Ammon's horn (tissue), 1 donor: ENCODE measurements at regions not wholly inside any gene's neighbourhood (a gene's known extent, or its start where the extent isn't known, plus 50 kb on each side); places are given as distances from the start of the nearest gene placed in this dataset.
A peak's percentile ranks its signal among the peaks of the same experiment; 100 is the strongest.
"Not testable (repeated sequence)": the region's sequence is repeated elsewhere in the genome, so short reads cannot be mapped to it uniquely, and the experiment has no call there.

Source experiments
- DNase-seq: peaks from one replicate; pipeline ENCODE4 v3.0.0-alpha.2; 2016; ENCODE audit warnings: low spot score

- DNase-seq, result not testable (repeated sequence)
Observed at GRCh38 chr17:21470422-21470821, 94.3 kb downstream of the KCNJ12 start.

- no peak for DNase-seq
Observed at GRCh38 chr17:21470861-21471260, 94.7 kb downstream of the KCNJ12 start.

- DNase-seq, result no peak
Observed at GRCh38 chr17:21474815-21475214, 98.7 kb downstream of the KCNJ12 start.

DNA sequence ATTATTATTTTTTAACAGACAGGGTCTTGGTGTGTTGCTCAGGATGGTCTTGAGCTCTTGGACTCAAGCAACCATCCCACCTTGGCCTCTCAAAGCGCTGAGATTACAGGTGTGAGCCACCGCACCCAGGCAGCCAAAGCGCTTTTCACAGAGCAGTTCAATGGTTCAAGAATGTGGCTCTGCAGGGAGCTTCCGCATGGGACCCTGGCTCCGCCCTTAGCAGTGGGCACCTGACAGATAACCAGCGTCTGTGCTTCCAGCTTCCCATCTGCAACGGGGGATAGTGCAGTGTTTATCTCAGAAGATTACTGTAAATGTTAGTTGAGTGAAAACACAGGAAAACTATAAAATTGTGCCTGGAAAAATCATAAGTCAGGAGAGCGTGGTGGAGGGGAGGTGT is 99.4 kb downstream of the KCNJ12 start:
- no peak for DNase-seq

- no peak for DNase-seq
Observed at GRCh38 chr17:21476867-21477266, 100.7 kb downstream of the KCNJ12 start.

GRCh38 chr17:21482189-21482865 is 106.2 kb downstream of the KCNJ12 start:
- no peak for DNase-seq

DNA sequence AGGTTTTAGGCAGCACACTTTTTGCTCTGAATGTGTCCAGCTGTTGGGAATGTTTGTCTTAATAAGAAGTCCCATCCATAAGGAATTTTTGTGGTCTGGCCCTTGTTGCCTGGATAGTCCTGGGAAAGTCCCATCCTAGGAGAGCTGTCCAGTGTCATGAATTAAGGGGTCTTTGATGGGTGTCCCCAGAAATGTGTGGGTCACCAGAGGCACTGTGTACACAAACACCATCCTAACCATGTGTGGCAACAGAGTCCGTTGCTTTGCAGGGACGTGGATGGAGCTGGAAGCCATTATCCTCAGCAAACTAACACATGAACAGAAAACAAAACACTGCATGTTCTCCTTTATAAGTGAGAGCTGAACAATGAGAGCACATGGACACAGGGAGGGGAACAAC is 111.9 kb downstream of the KCNJ12 start:
- DNase-seq, result not testable (repeated sequence)

- DNase-seq, result no peak
Observed at GRCh38 chr17:21493993-21494392, 117.8 kb downstream of the KCNJ12 start.

DNA sequence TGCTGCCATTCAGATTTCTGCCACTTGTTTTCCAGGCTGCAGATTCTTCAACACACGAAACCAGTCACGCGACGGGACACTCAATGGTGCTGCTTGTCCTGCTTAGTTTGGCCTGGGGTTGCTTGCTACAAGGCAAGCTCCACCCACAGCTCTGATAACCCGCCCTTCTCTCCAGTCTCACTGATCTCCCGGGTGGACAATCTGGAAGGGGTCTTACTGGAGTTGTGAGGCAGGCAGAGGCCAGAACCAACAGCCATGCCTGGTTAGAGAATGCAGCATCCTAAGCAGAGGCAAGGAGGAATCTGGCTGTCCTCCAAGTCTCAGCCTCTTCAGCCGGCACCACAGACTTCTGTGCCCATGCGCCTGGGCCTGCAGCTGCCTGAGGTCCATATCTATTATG is 119.1 kb downstream of the KCNJ12 start:
- peak; percentile 48 for DNase-seq

GRCh38 chr17:21500064-21500463 is 123.9 kb downstream of the KCNJ12 start:
- no peak for DNase-seq

DNA sequence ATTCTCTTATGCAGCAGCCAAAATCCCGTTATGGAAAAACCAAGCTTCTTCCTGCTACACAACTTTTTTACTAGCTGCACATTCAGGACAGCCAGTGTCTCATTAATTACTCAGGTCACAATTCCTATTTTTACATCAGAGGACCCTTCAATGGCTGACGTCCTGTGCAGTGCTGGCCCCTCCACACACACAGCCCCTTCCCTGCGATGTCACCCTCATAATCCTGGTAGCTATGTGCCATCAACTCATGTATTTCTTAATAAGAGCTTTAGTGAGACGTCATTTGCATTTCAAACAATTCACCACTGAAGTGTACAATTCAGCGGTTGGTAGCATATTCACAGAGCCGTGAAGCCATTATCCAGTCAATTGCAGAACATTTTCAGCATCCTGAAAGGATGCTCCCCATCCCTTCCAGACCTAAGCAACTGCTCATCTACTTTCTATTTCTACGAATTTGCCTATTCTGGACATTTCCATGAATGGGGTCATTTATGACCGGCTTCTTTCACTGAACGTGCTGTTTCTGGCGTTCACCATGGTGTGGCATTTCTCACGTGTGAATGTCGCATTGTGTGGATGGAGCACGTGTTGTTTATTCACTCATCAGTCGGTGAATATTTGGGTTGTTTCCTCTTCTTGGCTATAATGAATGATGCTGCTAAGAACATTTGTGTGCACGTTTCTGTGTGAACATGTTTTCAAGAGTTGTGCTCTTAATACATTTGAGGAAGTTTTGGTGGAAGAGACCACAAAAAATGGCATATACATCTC is 126.0 kb downstream of the KCNJ12 start:
- not testable (repeated sequence) for DNase-seq

DNA sequence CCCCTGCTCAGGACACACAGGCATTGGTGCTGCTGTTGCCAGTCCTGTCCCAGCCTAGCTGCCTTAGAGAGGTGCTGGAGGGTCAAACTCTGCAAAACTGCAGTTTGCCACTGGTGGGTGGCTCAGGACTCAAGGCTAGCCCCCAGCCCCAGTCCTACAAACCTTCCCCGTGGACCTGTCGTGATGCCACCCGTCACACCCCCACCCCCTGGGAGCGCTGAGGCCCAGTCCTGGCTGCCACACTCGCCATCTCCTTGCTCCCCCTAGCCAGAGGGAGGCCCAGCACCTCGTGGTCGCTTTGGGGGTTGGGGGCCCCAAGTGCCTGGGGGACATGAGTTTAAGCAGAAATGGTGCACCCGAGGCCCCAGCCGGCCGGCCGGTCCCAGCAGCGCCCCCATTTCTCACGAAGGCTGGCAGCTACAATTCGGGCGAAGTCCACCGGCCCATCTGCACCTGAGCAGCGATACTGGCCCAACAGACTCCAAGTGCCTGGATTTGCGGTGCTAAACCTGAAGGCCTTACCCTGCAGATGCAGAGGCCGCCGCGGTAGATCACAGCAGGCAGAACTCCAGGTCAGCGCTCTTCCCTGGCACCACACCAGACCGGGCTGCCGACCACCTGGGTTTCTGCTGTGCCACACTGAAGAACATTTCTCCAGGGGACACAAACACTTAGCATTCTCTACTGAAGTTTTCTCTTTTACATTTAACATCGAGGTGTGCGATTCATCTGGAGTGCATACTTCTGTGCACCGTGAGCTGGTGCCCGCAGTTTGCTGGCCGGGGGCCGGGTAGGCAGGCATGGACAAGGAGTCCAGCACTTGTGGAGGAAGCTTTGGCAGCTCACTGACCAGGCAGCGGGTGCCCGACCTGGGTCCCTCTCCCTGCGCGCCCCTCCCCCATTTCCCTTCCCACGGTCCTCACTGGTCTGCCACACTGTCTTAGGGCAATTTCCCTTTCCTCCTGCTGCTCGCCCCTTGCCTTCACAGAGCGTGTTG is 130.0 kb downstream of the KCNJ12 start:
- no peak for DNase-seq

DNA sequence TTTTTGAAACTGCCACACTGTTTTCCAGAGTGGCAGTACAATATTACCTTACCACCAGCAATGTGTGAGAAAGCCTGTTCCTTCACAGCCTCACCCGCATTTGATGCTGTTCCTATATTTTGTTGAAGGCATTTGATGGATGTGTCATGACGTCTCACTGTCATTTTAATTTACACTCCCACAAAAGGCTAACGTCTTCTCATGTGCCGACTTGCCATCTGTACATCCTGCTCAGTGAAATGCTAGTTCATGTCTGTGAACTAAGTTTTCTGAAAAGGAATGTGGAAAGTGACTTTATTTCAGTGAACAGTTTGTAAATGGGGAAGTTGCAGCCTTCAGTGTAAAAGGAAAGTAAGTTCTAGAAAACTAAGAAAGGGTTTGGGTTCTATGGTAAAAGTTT is 131.6 kb downstream of the KCNJ12 start:
- not testable (repeated sequence) for DNase-seq

GRCh38 chr17:21508211-21508610 is 132.1 kb downstream of the KCNJ12 start:
- DNase-seq, result no peak

GRCh38 chr17:21509356-21509755 is 133.2 kb downstream of the KCNJ12 start:
- DNase-seq, result not testable (repeated sequence)

DNA sequence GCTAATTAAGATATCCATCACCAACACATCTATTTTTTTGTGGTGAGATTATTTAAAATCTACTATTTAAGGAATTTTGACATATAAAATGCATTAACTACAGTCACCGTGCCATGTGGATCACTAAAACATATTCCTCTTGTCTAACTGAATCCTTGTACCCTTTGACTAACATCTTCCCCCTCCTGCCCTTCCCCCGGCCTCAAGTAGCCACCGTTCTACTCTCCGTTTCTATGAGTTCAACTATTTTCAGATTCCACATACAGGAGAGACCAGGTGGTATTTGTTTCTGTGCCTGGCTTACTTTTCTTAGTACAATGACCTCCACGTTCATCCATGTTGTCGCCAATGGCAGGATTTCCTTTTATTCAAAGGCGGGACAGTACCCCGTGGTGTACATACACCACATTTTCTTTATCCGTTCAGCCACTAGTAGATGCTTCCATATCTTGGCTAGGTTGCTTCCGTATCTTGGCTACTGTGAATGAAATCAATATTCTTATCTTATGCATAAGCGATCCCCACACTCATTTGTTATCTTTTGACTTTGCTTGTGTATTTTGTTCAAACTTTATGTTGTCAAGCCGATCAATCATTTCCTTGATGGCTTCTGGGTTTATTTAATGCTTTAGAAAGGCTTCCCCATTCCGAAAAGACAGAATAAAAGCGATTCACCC is 134.7 kb downstream of the KCNJ12 start:
- DNase-seq, result no peak

DNA sequence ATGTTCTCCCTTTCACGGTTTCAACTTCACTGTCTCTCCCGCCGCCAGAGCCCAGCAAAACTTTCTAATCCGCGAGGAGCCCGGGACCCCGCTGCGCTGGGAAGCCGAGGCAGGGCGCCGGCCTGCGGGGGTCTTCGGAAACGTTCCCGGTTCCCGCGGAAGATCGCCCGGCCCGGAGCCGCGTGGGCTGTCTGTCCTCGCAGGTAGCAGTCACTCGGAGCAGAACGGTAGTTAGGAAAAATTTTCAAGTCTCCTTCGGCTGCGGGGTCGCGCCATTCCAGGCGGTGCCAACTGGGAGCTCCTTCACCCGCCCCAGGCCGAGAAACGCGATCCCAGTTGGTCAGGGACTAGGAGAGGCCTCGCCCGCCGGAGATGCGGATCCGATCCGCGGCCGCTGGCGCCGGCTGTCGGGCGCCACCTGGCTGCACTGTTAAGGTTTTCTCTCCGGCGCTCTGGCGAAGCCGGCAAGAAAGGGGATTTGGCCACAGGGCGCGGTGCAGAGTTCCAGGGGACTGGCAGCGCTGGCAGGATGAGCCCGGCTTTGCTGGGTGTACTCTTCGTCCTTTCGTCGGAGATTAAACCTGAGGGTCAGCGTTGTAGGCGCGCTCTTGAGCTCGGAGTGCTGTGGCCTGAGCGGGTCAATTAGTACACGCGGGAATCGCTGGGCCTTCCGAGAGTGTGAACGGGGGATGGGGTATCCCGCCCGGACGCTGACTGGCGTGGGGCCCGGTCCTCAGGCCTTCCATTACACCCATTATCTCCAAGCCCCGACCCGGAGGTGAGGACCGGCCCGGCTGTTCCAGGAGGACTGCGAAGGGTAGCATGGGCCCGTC is 135.4 kb downstream of the KCNJ12 start:
- peak; percentile 86 for DNase-seq

GRCh38 chr17:21512307-21513011 is 136.3 kb downstream of the KCNJ12 start:
- no peak for DNase-seq

DNA sequence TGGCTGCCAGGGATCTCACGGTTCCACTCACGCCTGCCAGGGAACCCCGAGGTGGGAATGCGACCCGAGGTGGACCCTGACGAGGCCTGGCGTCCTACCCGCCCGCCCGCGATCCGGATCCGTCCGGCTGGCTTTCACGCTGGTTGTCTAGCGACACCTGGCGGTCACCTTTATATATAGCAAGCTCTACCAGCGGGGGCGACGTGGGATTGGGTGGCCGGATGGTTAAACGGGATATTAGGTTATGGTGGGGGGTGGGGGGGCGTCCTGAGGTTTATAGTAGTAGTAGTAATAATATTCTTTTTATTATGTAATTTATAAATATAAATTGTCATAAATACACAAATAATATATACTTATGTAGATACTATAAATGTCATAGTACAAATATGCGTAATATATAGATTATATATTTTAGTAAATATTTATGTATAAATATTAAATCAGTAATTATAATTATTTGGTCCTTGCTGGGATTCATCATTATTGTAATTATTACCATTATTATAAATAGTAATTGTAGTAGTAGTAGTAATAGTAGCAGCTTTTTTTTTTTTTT is 136.9 kb downstream of the KCNJ12 start:
- DNase-seq, result peak; percentile 83

DNA sequence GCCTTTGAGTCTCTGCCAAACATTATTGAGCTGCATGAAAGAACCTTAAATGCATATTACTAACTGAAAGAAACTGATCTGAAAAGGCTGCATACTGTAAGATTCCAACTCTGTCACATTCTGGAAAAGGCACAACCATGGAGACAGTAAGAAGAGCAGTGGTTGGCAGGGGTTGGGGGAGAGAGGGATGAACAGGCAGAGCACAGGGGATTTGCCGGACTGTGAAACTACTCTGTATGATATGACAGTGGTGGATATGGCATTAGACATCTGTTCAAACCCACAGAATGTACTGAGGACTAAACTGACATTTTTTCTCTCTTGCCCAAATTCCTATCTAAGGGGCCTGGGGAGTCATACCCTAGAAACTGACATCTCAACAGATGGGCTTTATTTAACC is 138.4 kb downstream of the KCNJ12 start:
- DNase-seq, result not testable (repeated sequence)
